ENCODE measurements at regions not wholly inside any gene's neighbourhood (a gene's known extent, or its start where the extent isn't known, plus 50 kb on each side); places are given as distances from the start of the nearest gene placed in this dataset.

DNA sequence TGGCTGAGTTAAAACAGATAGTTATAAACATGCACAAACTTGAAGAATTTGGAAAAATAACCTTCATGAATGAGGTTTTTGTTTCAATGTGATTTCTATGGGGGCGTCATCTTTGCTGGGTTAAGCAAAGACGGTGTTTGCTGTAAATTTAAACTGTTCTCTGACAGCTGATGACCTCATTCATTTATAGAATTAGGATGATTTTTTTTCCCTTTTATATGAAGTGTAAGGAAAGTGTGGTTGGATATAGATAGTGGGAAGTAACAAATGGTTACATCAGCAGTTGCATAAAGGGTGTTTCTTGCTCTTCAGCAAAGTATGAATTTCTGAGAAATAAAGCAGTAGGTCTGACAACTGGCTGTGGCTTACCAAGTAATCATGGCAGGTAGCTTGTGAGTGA is 137.2 kb upstream of the CENPW start:
- Mint-ChIP-seq H3K27me3 (ENCODE audit: low read depth) (no peaks in the 10 kb centered on the region), H3K9me3 (no peaks in the 10 kb centered on the region), H3K4me3 (no peak overlapping the region), H3K27ac (no peak overlapping the region), H3K36me3 (no peaks in the 10 kb centered on the region), H3K4me1 (no peaks in the 10 kb centered on the region)
- ATAC-seq (no peak), DNase-seq (ENCODE audit: low spot score) (no peak)
- TF ChIP-seq, protein P1, sequence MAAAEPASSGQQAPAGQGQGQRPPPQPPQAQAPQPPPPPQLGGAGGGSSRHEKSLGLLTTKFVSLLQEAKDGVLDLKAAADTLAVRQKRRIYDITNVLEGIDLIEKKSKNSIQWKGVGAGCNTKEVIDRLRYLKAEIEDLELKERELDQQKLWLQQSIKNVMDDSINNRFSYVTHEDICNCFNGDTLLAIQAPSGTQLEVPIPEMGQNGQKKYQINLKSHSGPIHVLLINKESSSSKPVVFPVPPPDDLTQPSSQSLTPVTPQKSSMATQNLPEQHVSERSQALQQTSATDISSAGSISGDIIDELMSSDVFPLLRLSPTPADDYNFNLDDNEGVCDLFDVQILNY (CRISPR knock-in tag; IDR thresholded peaks at IDR 0.05): no peak
- no peak for TF ChIP-seq NR1H2 (CRISPR knock-in tag; IDR thresholded peaks at IDR 0.05)
- no peak for TF ChIP-seq MXD4 (CRISPR knock-in tag; IDR thresholded peaks at IDR 0.05; ENCODE audit: borderline replicate concordance)
- TF ChIP-seq JUN (CRISPR knock-in tag; IDR thresholded peaks at IDR 0.05): no peak
- TF ChIP-seq ZNF219 (CRISPR knock-in tag; IDR thresholded peaks at IDR 0.05; ENCODE audit: borderline replicate concordance): no peak
- no peak for TF ChIP-seq CBFB (CRISPR knock-in tag; IDR thresholded peaks at IDR 0.05; ENCODE audit: low read depth)
- no peak for TF ChIP-seq NR3C1 (CRISPR knock-in tag; conservative IDR thresholded peaks at IDR 0.05; ENCODE audit: low read depth)
- TF ChIP-seq, protein P2, sequence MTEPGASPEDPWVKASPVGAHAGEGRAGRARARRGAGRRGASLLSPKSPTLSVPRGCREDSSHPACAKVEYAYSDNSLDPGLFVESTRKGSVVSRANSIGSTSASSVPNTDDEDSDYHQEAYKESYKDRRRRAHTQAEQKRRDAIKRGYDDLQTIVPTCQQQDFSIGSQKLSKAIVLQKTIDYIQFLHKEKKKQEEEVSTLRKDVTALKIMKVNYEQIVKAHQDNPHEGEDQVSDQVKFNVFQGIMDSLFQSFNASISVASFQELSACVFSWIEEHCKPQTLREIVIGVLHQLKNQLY (CRISPR knock-in tag; IDR thresholded peaks at IDR 0.05): no peak
- no peak for TF ChIP-seq TEAD1 (CRISPR knock-in tag; IDR thresholded peaks at IDR 0.05)
- TF ChIP-seq GTF2I (CRISPR knock-in tag; conservative IDR thresholded peaks at IDR 0.05): no peak
- TF ChIP-seq, protein P3, sequence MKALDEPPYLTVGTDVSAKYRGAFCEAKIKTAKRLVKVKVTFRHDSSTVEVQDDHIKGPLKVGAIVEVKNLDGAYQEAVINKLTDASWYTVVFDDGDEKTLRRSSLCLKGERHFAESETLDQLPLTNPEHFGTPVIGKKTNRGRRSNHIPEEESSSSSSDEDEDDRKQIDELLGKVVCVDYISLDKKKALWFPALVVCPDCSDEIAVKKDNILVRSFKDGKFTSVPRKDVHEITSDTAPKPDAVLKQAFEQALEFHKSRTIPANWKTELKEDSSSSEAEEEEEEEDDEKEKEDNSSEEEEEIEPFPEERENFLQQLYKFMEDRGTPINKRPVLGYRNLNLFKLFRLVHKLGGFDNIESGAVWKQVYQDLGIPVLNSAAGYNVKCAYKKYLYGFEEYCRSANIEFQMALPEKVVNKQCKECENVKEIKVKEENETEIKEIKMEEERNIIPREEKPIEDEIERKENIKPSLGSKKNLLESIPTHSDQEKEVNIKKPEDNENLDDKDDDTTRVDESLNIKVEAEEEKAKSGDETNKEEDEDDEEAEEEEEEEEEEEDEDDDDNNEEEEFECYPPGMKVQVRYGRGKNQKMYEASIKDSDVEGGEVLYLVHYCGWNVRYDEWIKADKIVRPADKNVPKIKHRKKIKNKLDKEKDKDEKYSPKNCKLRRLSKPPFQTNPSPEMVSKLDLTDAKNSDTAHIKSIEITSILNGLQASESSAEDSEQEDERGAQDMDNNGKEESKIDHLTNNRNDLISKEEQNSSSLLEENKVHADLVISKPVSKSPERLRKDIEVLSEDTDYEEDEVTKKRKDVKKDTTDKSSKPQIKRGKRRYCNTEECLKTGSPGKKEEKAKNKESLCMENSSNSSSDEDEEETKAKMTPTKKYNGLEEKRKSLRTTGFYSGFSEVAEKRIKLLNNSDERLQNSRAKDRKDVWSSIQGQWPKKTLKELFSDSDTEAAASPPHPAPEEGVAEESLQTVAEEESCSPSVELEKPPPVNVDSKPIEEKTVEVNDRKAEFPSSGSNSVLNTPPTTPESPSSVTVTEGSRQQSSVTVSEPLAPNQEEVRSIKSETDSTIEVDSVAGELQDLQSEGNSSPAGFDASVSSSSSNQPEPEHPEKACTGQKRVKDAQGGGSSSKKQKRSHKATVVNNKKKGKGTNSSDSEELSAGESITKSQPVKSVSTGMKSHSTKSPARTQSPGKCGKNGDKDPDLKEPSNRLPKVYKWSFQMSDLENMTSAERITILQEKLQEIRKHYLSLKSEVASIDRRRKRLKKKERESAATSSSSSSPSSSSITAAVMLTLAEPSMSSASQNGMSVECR (CRISPR knock-in tag; IDR thresholded peaks at IDR 0.05; ENCODE audit: borderline replicate concordance): no peak
- TF ChIP-seq SMAD3 (CRISPR knock-in tag; IDR thresholded peaks at IDR 0.05; ENCODE audit: borderline replicate concordance): no peak
- TF ChIP-seq, protein P4, sequence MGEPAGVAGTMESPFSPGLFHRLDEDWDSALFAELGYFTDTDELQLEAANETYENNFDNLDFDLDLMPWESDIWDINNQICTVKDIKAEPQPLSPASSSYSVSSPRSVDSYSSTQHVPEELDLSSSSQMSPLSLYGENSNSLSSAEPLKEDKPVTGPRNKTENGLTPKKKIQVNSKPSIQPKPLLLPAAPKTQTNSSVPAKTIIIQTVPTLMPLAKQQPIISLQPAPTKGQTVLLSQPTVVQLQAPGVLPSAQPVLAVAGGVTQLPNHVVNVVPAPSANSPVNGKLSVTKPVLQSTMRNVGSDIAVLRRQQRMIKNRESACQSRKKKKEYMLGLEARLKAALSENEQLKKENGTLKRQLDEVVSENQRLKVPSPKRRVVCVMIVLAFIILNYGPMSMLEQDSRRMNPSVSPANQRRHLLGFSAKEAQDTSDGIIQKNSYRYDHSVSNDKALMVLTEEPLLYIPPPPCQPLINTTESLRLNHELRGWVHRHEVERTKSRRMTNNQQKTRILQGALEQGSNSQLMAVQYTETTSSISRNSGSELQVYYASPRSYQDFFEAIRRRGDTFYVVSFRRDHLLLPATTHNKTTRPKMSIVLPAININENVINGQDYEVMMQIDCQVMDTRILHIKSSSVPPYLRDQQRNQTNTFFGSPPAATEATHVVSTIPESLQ (CRISPR knock-in tag; IDR thresholded peaks at IDR 0.05): no peak
- TF ChIP-seq ZNF138 (CRISPR knock-in tag; conservative IDR thresholded peaks at IDR 0.05): no peak
- TF ChIP-seq, protein P5, sequence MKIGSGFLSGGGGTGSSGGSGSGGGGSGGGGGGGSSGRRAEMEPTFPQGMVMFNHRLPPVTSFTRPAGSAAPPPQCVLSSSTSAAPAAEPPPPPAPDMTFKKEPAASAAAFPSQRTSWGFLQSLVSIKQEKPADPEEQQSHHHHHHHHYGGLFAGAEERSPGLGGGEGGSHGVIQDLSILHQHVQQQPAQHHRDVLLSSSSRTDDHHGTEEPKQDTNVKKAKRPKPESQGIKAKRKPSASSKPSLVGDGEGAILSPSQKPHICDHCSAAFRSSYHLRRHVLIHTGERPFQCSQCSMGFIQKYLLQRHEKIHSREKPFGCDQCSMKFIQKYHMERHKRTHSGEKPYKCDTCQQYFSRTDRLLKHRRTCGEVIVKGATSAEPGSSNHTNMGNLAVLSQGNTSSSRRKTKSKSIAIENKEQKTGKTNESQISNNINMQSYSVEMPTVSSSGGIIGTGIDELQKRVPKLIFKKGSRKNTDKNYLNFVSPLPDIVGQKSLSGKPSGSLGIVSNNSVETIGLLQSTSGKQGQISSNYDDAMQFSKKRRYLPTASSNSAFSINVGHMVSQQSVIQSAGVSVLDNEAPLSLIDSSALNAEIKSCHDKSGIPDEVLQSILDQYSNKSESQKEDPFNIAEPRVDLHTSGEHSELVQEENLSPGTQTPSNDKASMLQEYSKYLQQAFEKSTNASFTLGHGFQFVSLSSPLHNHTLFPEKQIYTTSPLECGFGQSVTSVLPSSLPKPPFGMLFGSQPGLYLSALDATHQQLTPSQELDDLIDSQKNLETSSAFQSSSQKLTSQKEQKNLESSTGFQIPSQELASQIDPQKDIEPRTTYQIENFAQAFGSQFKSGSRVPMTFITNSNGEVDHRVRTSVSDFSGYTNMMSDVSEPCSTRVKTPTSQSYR (CRISPR knock-in tag; IDR thresholded peaks at IDR 0.05): no peak
- TF ChIP-seq, protein P6, sequence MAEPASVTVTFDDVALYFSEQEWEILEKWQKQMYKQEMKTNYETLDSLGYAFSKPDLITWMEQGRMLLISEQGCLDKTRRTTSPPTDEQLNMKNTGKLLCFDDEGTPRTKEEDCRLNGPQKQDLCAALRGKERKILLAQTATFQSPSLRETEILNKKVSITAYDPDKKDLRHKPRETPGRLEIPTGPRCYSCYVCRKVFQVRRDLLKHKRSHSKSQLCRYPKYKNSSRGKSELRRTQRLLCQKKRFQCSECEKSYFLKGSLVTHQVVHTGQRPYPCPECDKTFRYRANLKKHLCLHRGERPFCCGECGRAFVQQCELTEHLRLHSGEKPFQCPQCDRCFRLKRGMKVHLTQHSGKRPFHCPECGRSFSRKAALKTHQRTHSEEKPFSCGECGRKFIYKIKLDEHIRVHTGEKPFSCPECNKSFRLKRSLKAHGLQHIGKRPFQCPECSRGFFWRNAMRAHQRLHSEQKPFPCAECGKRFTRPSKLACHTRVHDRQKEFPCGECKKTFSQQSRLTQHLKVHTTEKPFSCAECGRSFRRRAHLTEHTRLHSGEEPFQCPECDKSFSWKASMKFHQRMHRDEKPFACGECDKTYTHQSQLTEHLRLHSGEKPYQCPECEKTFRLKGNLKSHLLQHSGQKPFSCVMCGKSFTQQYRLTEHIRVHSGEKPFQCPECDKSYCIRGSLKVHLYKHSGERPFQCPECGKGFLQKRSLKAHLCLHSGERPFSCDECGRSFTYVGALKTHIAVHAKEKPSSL (CRISPR knock-in tag; conservative IDR thresholded peaks at IDR 0.05): no peak
- TF ChIP-seq, protein P7, sequence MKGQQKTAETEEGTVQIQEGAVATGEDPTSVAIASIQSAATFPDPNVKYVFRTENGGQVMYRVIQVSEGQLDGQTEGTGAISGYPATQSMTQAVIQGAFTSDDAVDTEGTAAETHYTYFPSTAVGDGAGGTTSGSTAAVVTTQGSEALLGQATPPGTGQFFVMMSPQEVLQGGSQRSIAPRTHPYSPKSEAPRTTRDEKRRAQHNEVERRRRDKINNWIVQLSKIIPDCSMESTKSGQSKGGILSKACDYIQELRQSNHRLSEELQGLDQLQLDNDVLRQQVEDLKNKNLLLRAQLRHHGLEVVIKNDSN (CRISPR knock-in tag; IDR thresholded peaks at IDR 0.05): no peak
- TF ChIP-seq, protein P8, sequence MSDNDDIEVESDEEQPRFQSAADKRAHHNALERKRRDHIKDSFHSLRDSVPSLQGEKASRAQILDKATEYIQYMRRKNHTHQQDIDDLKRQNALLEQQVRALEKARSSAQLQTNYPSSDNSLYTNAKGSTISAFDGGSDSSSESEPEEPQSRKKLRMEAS (CRISPR knock-in tag; IDR thresholded peaks at IDR 0.05): no peak
- TF ChIP-seq ESRRA (CRISPR knock-in tag; IDR thresholded peaks at IDR 0.05; ENCODE audit: borderline replicate concordance): no peak
- POLR2A ChIA-PET: no interaction called here
- CTCF ChIA-PET: no interaction called here

All from WTC11 (cell line).